ENCODE measurements at regions not wholly inside any gene's neighbourhood (a gene's known extent, or its start where the extent isn't known, plus 50 kb on each side); places are given as distances from the start of the nearest gene placed in this dataset.

- Histone ChIP-seq H3K36me3 (ENCODE audit: control insufficient read depth, insufficient read depth, low read length) (no peaks in the 10 kb centered on the region), H3K79me2 (no peaks in the 10 kb centered on the region), H3K4me3 (ENCODE audit: low read depth, low read length) (no peak overlapping the region), H3K27ac (no peak overlapping the region), H3K4me2 (ENCODE audit: low read length) (no peak overlapping the region), H3K4me1 (no peaks in the 10 kb centered on the region), H3K27me3 (ENCODE audit: control insufficient read depth, insufficient read depth, low read length) (no peaks in the 10 kb centered on the region), H2AFZ (no peak overlapping the region), H3K9me3 (ENCODE audit: control insufficient read depth, low read length) (no peaks in the 10 kb centered on the region), H3K9ac (no peak overlapping the region)
- no peak for TF ChIP-seq CTCF (IDR thresholded peaks at IDR 0.05)
Observed at GRCh38 chr13:86299128-86299527, 499.9 kb upstream of the SLITRK6 start.

- Histone ChIP-seq H3K27me3 (ENCODE audit: control insufficient read depth, insufficient read depth, low read length) (no peaks in the 10 kb centered on the region), H3K9me3 (ENCODE audit: control insufficient read depth, low read length) (no peaks in the 10 kb centered on the region), H2AFZ (no peak overlapping the region), H3K4me1 (no peaks in the 10 kb centered on the region), H3K9ac (no peak overlapping the region), H3K36me3 (ENCODE audit: control insufficient read depth, insufficient read depth, low read length) (no peaks in the 10 kb centered on the region), H3K79me2 (no peaks in the 10 kb centered on the region), H3K4me2 (ENCODE audit: low read length) (no peak overlapping the region), H3K4me3 (ENCODE audit: low read depth, low read length) (no peak overlapping the region), H3K27ac (no peak overlapping the region)
- TF ChIP-seq CTCF (IDR thresholded peaks at IDR 0.05), result no peak
Observed at GRCh38 chr13:86309881-86310280, 510.7 kb upstream of the SLITRK6 start.

GRCh38 chr13:86313421-86313820 lies 514.2 kb upstream of the SLITRK6 start:
- H3K4me1 ChIP-seq, result no peaks in the 10 kb centered on the region
- no peak overlapping the region for H3K27ac ChIP-seq
- H3K9ac ChIP-seq, result no peak overlapping the region
- H3K36me3 ChIP-seq (ENCODE audit: control insufficient read depth, insufficient read depth, low read length), result no peaks in the 10 kb centered on the region
- TF ChIP-seq CTCF (IDR thresholded peaks at IDR 0.05), result no peak
- no peak overlapping the region for H3K4me3 ChIP-seq (ENCODE audit: low read depth, low read length)
- no peak overlapping the region for H2AFZ ChIP-seq
- H3K79me2 ChIP-seq, result no peaks in the 10 kb centered on the region
- no peaks in the 10 kb centered on the region for H3K9me3 ChIP-seq (ENCODE audit: control insufficient read depth, low read length)
- H3K4me2 ChIP-seq (ENCODE audit: low read length), result no peak overlapping the region
- H3K27me3 ChIP-seq (ENCODE audit: control insufficient read depth, insufficient read depth, low read length), result no peaks in the 10 kb centered on the region

GRCh38 chr13:86318450-86318849 lies 519.2 kb upstream of the SLITRK6 start:
- TF ChIP-seq CTCF (IDR thresholded peaks at IDR 0.05), result no peak
- Histone ChIP-seq H2AFZ (no peak overlapping the region), H3K4me1 (no peaks in the 10 kb centered on the region), H3K4me2 (ENCODE audit: low read length) (no peak overlapping the region), H3K27me3 (ENCODE audit: control insufficient read depth, insufficient read depth, low read length) (no peaks in the 10 kb centered on the region), H3K27ac (no peak overlapping the region), H3K4me3 (ENCODE audit: low read depth, low read length) (no peak overlapping the region), H3K79me2 (no peaks in the 10 kb centered on the region), H3K36me3 (ENCODE audit: control insufficient read depth, insufficient read depth, low read length) (no peaks in the 10 kb centered on the region), H3K9ac (no peak overlapping the region), H3K9me3 (ENCODE audit: control insufficient read depth, low read length) (no peaks in the 10 kb centered on the region)

- no peak for TF ChIP-seq CTCF (IDR thresholded peaks at IDR 0.05)
- no peaks in the 10 kb centered on the region for H3K79me2 ChIP-seq
- no peak overlapping the region for H3K4me3 ChIP-seq (ENCODE audit: low read depth, low read length)
- H3K9ac ChIP-seq, result no peak overlapping the region
- H3K27ac ChIP-seq, result no peak overlapping the region
- no peaks in the 10 kb centered on the region for H3K9me3 ChIP-seq (ENCODE audit: control insufficient read depth, low read length)
- H3K36me3 ChIP-seq (ENCODE audit: control insufficient read depth, insufficient read depth, low read length), result no peaks in the 10 kb centered on the region
- H3K4me2 ChIP-seq (ENCODE audit: low read length), result no peak overlapping the region
- no peaks in the 10 kb centered on the region for H3K4me1 ChIP-seq
- H2AFZ ChIP-seq, result no peak overlapping the region
- H3K27me3 ChIP-seq (ENCODE audit: control insufficient read depth, insufficient read depth, low read length), result no peaks in the 10 kb centered on the region
Observed at GRCh38 chr13:86324191-86324590, 525.0 kb upstream of the SLITRK6 start.

Data from parathyroid adenoma (tissue), 2 donors.